ENCODE measurements at regions not wholly inside any gene's neighbourhood (a gene's known extent, or its start where the extent isn't known, plus 50 kb on each side); places are given as distances from the start of the nearest gene placed in this dataset.

GRCh38 chr14:81829447-81829846, 295.8 kb upstream of the SEL1L start (continued):
- TF ChIP-seq SMAD3 (CRISPR knock-in tag; IDR thresholded peaks at IDR 0.05; ENCODE audit: borderline replicate concordance): no peak
- TF ChIP-seq IRF1 (CRISPR knock-in tag; IDR thresholded peaks at IDR 0.05): no peak
- no peak for TF ChIP-seq FOXJ3 (CRISPR knock-in tag; IDR thresholded peaks at IDR 0.05; ENCODE audit: borderline replicate concordance)
- TF ChIP-seq, protein P1, sequence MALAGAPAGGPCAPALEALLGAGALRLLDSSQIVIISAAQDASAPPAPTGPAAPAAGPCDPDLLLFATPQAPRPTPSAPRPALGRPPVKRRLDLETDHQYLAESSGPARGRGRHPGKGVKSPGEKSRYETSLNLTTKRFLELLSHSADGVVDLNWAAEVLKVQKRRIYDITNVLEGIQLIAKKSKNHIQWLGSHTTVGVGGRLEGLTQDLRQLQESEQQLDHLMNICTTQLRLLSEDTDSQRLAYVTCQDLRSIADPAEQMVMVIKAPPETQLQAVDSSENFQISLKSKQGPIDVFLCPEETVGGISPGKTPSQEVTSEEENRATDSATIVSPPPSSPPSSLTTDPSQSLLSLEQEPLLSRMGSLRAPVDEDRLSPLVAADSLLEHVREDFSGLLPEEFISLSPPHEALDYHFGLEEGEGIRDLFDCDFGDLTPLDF (CRISPR knock-in tag; IDR thresholded peaks at IDR 0.05): no peak
- TF ChIP-seq, protein P2, sequence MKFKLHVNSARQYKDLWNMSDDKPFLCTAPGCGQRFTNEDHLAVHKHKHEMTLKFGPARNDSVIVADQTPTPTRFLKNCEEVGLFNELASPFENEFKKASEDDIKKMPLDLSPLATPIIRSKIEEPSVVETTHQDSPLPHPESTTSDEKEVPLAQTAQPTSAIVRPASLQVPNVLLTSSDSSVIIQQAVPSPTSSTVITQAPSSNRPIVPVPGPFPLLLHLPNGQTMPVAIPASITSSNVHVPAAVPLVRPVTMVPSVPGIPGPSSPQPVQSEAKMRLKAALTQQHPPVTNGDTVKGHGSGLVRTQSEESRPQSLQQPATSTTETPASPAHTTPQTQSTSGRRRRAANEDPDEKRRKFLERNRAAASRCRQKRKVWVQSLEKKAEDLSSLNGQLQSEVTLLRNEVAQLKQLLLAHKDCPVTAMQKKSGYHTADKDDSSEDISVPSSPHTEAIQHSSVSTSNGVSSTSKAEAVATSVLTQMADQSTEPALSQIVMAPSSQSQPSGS (CRISPR knock-in tag; IDR thresholded peaks at IDR 0.05; ENCODE audit: borderline replicate concordance, low read depth): no peak
- no peak for TF ChIP-seq ZMAT4 (CRISPR knock-in tag; IDR thresholded peaks at IDR 0.05)
- TF ChIP-seq ZNF219 (CRISPR knock-in tag; IDR thresholded peaks at IDR 0.05; ENCODE audit: borderline replicate concordance): no peak
- no peak for TF ChIP-seq AR (CRISPR knock-in tag; IDR thresholded peaks at IDR 0.05)
- no peak for TF ChIP-seq SMAD4 (CRISPR knock-in tag; IDR thresholded peaks at IDR 0.05)
- TF ChIP-seq PREB (CRISPR knock-in tag; IDR thresholded peaks at IDR 0.05; ENCODE audit: borderline replicate concordance): no peak
- no peak for TF ChIP-seq HMGXB4 (CRISPR knock-in tag; IDR thresholded peaks at IDR 0.05)
- TF ChIP-seq ELF4 (CRISPR knock-in tag; IDR thresholded peaks at IDR 0.05; ENCODE audit: low read depth): no peak
- TF ChIP-seq, protein P3, sequence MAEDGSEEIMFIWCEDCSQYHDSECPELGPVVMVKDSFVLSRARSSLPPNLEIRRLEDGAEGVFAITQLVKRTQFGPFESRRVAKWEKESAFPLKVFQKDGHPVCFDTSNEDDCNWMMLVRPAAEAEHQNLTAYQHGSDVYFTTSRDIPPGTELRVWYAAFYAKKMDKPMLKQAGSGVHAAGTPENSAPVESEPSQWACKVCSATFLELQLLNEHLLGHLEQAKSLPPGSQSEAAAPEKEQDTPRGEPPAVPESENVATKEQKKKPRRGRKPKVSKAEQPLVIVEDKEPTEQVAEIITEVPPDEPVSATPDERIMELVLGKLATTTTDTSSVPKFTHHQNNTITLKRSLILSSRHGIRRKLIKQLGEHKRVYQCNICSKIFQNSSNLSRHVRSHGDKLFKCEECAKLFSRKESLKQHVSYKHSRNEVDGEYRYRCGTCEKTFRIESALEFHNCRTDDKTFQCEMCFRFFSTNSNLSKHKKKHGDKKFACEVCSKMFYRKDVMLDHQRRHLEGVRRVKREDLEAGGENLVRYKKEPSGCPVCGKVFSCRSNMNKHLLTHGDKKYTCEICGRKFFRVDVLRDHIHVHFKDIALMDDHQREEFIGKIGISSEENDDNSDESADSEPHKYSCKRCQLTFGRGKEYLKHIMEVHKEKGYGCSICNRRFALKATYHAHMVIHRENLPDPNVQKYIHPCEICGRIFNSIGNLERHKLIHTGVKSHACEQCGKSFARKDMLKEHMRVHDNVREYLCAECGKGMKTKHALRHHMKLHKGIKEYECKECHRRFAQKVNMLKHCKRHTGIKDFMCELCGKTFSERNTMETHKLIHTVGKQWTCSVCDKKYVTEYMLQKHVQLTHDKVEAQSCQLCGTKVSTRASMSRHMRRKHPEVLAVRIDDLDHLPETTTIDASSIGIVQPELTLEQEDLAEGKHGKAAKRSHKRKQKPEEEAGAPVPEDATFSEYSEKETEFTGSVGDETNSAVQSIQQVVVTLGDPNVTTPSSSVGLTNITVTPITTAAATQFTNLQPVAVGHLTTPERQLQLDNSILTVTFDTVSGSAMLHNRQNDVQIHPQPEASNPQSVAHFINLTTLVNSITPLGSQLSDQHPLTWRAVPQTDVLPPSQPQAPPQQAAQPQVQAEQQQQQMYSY (CRISPR knock-in tag; IDR thresholded peaks at IDR 0.05): no peak
- no peak for TF ChIP-seq NR3C1 (CRISPR knock-in tag; conservative IDR thresholded peaks at IDR 0.05; ENCODE audit: low read depth)

Measured in WTC11 (cell line).